Activated CD4-positive, CD25-positive, alpha-beta regulatory T cell treated with anti-CD3 and anti-CD28 coated beads, Interleukin-2, amount 50 U/mL, for 16 hours (primary cell): ENCODE measurements at regions not wholly inside any gene's neighbourhood (a gene's known extent, or its start where the extent isn't known, plus 50 kb on each side); places are given as distances from the start of the nearest gene placed in this dataset.

ENCODE experiments used
- DNase-seq: peaks from one replicate; pipeline ENCODE4 v3.0.0-alpha.2; 2020; ENCODE audit warnings: low read depth, low spot score

DNA sequence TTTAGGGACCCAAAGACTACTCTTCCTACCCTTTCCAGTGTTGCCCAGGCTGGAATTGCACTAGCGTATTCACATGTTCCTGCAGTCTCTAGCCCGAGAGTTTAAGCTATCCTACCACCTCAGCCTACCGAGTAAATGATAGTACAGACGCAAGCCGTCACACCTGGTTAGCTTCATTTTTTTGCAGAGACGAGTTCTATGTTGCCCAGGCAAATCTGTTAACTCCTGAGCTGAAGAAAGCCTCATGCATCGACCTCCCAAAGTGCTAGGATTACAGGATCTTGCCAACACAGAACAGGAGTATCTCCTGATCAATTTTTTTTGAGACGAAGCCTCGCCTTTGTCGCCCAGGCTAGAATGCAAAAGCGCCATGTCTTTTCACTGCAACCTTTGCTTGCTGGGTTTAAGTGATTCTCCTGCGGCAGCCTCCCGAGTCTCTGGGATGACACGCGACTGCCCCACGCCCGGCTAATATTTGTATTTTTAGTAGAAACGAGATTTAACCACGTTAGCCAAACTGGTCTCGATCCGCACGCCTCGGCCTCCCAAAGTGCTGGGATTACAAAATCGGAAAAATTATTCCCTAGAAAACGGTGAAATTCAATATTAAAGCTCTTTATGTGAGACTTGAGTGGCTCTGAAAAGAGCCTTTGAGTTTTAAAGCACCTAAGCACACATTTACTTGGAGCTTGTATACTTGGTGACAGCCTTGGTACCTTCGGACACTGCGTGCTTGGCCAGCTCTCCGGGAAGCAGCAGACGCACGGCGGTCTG, 128.5 kb downstream of the HFE start:
- no peak for DNase-seq

GRCh38 chr6:26216359-26216885, 129.2 kb downstream of the HFE start:
- peak; percentile 66 for DNase-seq

DNA sequence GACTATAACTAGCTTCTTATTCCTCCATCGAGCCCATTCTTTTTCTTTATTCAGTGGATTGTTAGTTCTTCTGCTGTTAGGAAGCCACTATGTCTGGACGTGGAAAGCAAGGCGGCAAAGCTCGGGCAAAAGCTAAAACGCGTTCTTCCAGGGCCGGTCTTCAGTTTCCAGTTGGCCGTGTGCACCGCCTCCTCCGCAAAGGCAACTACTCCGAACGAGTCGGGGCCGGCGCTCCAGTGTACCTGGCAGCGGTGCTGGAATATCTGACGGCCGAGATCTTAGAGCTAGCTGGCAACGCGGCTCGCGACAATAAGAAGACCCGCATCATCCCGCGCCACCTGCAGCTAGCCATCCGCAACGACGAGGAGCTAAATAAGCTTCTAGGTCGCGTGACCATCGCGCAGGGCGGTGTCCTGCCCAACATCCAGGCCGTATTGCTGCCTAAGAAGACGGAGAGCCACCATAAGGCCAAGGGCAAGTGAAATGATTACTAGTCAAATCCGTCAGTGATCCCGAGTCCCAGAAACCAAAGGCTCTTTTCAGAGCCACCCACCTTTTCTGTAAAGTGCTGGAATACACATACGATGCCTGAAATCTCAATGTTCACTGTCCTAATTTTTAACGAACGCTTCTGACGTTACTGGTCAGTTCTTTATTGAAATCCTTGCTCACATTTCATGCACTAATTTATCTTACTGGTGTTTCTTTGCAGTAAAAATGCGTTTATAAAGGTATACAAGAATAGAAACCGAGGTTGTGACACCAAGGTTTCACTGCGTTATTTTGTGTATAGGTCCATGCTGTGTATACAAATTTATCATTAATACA, 129.9 kb downstream of the HFE start:
- DNase-seq: peak; percentile 57

GRCh38 chr6:26217714-26218075, 130.5 kb downstream of the HFE start:
- no peak for DNase-seq

DNA sequence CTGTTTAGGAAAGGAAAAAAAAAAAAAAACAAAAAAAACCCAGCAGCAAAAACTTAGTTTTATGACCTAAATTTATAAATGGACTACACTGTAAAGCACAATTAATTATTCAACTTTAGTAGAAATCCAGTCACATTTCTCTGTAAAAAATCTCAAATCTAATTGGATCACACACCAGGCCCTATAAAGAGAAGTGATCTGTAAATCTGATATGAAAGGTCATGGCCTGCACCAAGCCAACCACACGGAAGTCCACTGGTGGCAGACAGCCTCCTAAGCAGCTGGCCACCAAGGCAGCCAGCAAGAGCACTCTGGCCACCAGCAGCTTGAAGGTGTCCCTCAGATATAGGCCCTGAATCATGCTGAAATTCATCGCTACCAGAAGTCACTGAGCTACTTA, 131.6 kb downstream of the HFE start:
- no peak for DNase-seq

- DNase-seq: no peak
Measured at GRCh38 chr6:26220145-26220970, 133.1 kb downstream of the HFE start.

DNA sequence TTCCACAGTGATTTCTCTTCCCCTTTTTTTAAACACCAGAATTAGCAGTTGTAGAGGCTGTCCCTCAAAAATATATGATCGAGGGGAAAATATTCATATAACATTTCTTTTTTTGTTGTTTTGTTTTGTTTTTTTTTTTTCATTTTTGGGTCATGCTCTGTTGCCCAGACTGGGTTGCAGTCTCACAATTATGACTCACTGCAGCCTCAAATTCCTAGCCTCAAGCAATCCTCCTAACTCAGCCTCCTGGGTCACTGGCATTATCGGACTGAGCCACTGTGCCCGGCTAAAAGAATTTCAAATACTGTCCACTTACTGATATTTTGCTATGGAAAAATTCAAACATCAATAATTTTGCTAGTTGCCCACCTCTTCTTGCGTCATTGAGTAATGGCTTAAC, 134.0 kb downstream of the HFE start:
- no peak for DNase-seq

DNA sequence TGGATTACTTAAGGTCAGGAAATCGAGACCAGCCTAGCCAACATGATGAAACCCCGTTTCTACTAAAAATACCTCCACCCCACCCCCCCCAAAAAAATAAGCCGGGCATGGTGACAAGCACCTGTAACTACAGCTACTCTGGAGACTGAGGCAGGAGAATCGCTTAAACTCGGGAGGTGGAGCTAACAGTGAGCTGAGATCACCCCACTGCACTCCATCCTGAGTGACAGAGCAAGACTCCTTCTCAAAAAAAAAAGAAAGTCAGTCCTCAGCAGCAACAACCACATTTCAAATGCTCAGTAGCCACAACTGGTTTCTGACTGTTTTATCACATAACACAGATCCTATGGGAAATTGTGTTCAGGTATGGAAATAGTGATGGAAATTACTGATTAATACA, 135.3 kb downstream of the HFE start:
- no peak for DNase-seq

DNA sequence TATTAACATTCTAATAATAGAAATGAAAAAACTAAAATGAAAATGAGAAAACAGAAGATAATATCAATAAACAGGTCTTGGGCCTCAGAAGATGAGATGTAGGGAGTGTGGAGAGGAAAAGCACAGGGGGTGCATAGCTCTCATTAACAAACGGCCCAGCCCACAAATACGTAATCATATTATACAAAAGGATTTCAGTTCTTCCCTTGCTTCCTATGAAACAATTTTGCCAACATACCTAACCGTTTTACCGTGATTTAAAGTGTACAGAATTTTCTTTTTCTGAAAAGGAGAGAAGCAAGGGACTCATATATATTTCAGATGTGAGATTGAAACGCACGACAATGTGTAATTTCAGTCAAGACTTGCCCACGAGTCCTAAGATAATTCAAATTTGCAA, 136.0 kb downstream of the HFE start:
- no peak for DNase-seq

GRCh38 chr6:26223650-26224546, 136.7 kb downstream of the HFE start:
- peak; percentile 46 for DNase-seq

DNA sequence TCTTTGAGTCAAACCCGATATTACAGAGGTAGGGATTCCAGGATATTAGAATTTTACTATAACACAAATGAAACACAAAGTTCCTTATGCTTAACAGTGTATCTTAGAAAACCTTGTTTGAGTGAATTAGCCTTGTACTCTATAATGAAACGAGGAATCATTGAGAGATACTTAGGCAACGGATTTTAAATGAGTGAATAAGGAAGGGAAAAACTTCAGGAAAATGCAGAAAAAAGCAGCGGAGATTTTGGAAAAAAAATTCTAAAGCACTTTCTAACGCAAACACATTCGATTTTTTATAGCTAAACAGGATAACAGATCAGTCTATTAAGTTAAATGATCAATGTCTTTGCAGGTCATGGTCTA, 137.3 kb downstream of the HFE start:
- no peak for DNase-seq

DNA sequence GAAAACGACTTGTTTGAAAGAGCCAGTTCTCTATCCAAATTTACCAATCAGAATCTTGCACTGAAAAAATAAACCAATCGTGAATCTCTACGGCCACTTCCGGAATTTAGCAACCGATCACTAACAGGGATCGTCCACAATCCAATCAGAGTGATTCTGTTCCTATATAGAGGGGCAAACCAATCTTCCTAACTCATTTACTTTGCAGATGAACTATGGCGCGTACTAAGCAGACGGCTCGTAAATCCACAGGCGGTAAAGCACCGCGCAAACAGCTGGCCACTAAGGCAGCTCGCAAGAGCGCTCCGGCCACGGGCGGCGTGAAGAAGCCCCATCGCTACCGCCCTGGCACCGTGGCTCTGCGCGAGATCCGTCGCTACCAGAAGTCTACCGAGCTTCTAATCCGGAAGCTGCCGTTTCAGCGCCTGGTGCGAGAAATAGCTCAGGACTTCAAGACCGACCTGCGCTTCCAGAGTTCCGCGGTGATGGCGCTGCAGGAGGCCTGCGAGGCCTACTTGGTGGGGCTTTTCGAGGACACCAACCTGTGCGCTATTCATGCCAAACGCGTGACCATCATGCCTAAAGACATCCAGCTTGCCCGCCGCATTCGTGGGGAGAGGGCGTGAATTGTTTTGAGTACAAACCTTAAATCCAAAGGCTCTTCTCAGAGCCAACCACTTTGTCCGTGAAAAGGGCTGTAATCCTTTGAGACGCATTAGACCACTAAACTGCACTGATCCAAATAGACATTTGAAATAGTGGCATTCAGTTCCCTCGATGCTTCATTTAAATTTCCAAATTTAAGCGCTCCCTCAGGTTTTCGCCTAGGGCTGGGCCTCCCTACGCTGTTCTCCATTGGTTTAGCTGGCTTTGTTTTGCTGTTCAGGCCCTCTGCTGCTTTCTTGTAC, 138.0 kb downstream of the HFE start:
- DNase-seq: no peak

- no peak for DNase-seq
Measured at GRCh38 chr6:26225848-26226578, 138.8 kb downstream of the HFE start.

DNA sequence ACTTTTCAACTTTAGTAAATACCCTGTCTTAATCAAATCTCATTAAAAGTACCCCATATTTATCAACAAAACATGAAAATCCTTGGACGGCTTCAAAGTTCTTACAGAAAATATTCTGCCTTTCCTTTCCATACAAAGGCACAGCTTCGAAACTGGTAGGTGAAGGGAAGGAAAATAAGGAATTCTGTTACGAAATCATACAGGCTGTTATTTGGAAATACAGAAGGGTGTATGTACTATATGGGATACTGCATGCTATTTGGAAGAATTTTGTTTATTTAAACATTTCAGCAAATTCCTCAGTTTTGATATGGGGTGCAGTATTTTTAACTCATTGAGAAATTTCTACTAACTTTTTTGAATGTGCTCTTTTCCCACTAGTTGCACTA, 138.4 kb upstream of the BTN3A2 start:
- no peak for DNase-seq

GRCh38 chr6:26230351-26230750, 134.6 kb upstream of the BTN3A2 start:
- no peak for DNase-seq

- no peak for DNase-seq
Measured at GRCh38 chr6:26231006-26231587, 133.9 kb upstream of the BTN3A2 start.

DNA sequence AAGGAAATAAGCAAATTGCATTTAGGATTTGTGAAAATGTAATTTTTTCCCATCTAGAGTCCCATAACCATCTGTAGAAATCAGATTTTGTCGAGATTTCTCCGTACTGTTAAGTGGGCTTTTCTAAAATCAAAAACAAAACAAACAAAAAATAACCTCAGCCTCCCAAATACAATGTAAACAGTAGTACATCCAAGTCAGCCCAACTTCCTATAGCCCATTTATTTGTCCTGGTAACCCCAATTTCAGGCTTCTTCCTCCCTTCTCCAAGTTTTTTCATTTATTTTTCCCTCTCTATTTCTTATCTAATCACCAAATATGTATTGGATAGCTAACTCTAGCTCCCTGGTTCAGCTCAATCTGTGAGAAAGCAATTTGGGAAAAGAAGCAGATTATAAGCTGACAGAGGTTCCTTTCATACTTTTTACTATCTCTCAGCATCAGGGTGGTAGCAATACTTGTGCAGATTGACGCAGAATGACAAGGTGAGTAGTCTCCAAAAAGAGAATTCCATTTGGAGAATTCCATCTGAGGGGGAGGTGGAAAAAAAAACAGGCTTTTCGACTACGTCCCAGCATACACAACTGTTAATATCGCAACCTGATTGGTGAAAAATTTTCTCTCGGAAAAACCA, 132.6 kb upstream of the BTN3A2 start:
- DNase-seq: no peak

- no peak for DNase-seq
Measured at GRCh38 chr6:26232940-26233648, 131.9 kb upstream of the BTN3A2 start.
